ENCODE measurements at regions not wholly inside any gene's neighbourhood (a gene's known extent, or its start where the extent isn't known, plus 50 kb on each side); places are given as distances from the start of the nearest gene placed in this dataset.

GRCh38 chr16:65406116-65406515, 284.3 kb upstream of the CDH11 start:
- TF ChIP-seq EZH2phosphoT487 (IDR thresholded peaks at IDR 0.05; ENCODE audit: borderline replicate concordance, low read length), result no peak
- TF ChIP-seq, protein P1, sequence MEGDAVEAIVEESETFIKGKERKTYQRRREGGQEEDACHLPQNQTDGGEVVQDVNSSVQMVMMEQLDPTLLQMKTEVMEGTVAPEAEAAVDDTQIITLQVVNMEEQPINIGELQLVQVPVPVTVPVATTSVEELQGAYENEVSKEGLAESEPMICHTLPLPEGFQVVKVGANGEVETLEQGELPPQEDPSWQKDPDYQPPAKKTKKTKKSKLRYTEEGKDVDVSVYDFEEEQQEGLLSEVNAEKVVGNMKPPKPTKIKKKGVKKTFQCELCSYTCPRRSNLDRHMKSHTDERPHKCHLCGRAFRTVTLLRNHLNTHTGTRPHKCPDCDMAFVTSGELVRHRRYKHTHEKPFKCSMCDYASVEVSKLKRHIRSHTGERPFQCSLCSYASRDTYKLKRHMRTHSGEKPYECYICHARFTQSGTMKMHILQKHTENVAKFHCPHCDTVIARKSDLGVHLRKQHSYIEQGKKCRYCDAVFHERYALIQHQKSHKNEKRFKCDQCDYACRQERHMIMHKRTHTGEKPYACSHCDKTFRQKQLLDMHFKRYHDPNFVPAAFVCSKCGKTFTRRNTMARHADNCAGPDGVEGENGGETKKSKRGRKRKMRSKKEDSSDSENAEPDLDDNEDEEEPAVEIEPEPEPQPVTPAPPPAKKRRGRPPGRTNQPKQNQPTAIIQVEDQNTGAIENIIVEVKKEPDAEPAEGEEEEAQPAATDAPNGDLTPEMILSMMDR (IDR thresholded peaks at IDR 0.05; ENCODE audit: low read depth, low read length, poor library complexity, severe bottlenecking), result no peak

Data from DOHH2 (cell line).